ENCODE measurements at regions not wholly inside any gene's neighbourhood (a gene's known extent, or its start where the extent isn't known, plus 50 kb on each side); places are given as distances from the start of the nearest gene placed in this dataset.
"Not testable (repeated sequence)": the region's sequence is repeated elsewhere in the genome, so short reads cannot be mapped to it uniquely, and the experiment has no call there.

- DNase-seq, result no peak
Observed at GRCh38 chr6:85802162-85802561, 159.5 kb upstream of the SYNCRIP start.

GRCh38 chr6:85798931-85799652 lies 156.4 kb upstream of the SYNCRIP start:
- DNase-seq, result no peak

- DNase-seq, result no peak
Observed at GRCh38 chr6:85797993-85798392, 155.3 kb upstream of the SYNCRIP start.

- no peak for DNase-seq
Observed at GRCh38 chr6:85795945-85796344, 153.3 kb upstream of the SYNCRIP start.

GRCh38 chr6:85792254-85792653 lies 149.6 kb upstream of the SYNCRIP start:
- no peak for DNase-seq

GRCh38 chr6:85775883-85776282 lies 133.2 kb upstream of the SYNCRIP start:
- no peak for DNase-seq

- no peak for DNase-seq
Observed at GRCh38 chr6:85772641-85773040, 130.0 kb upstream of the SYNCRIP start.

- no peak for DNase-seq
Observed at GRCh38 chr6:85771925-85772430, 129.3 kb upstream of the SYNCRIP start.

GRCh38 chr6:85771455-85771854 lies 128.8 kb upstream of the SYNCRIP start:
- no peak for DNase-seq

- DNase-seq, result no peak
Observed at GRCh38 chr6:85764844-85765243, 122.2 kb upstream of the SYNCRIP start.

GRCh38 chr6:85756982-85757381 lies 114.3 kb upstream of the SYNCRIP start:
- peak; percentile 3 for DNase-seq

- DNase-seq, result no peak
Observed at GRCh38 chr6:85754894-85755293, 112.2 kb upstream of the SYNCRIP start.

- DNase-seq, result no peak
Observed at GRCh38 chr6:85752602-85753001, 109.9 kb upstream of the SYNCRIP start.

- DNase-seq, result no peak
Observed at GRCh38 chr6:85751374-85752055, 108.8 kb upstream of the SYNCRIP start.

GRCh38 chr6:85750146-85750545 lies 107.5 kb upstream of the SYNCRIP start:
- not testable (repeated sequence) for DNase-seq

GRCh38 chr6:85749236-85749635 lies 106.5 kb upstream of the SYNCRIP start:
- no peak for DNase-seq

GRCh38 chr6:85747666-85748065 lies 105.0 kb upstream of the SYNCRIP start:
- DNase-seq, result no peak

GRCh38 chr6:85747093-85747492 lies 104.4 kb upstream of the SYNCRIP start:
- DNase-seq, result no peak

GRCh38 chr6:85744433-85744970 lies 101.8 kb upstream of the SYNCRIP start:
- no peak for DNase-seq

- DNase-seq, result no peak
Observed at GRCh38 chr6:85726206-85726605, 83.5 kb upstream of the SYNCRIP start.

- DNase-seq, result no peak
Observed at GRCh38 chr6:85715797-85716196, 73.1 kb upstream of the SYNCRIP start.

GRCh38 chr6:85714893-85715530 lies 72.3 kb upstream of the SYNCRIP start:
- DNase-seq, result no peak

- DNase-seq, result no peak
Observed at GRCh38 chr6:85712346-85712745, 69.7 kb upstream of the SYNCRIP start.

All from NCI-H1436 (cell line).